Aorta (tissue), 5 donors: ENCODE measurements at regions not wholly inside any gene's neighbourhood (a gene's known extent, or its start where the extent isn't known, plus 50 kb on each side); places are given as distances from the start of the nearest gene placed in this dataset.

ENCODE experiments used
- ATAC-seq: fragments of 200-7000 bp; cut with Tn5 transposase; one replicate; pipeline ENCODE4 v1.9.1; 2022; ENCODE audit warnings: moderate library complexity; ENCODE audit not compliant: low FRiP score
- DNase-seq, 2 donors: peaks; one replicate each; pipeline ENCODE4 v3.0.0-alpha.2; 2020
- H3K27ac ChIP-seq, 2 donors: one replicate each; pipeline ENCODE4 v1.5.1; 2013; ENCODE audit warnings: low read length in 2 of 2, mild to moderate bottlenecking in 2 of 2, moderate library complexity in 2 of 2, control low read depth in 1 of 2, inconsistent platforms in 1 of 2, low read depth in 1 of 2
- H3K27me3 ChIP-seq, 2 donors: one replicate each; pipeline ENCODE4 v1.6.1; 2013; ENCODE audit warnings: control low read depth in 1 of 2, low read length in 1 of 2, mild to moderate bottlenecking in 1 of 2, moderate library complexity in 1 of 2; ENCODE audit not compliant: insufficient read depth in 2 of 2, control insufficient read depth in 1 of 2
- H3K36me3 ChIP-seq, 2 donors: one replicate each; pipeline ENCODE4 v1.6.1; 2013; ENCODE audit warnings: control low read depth in 1 of 2, low read length in 1 of 2, mild to moderate bottlenecking in 1 of 2; ENCODE audit not compliant: insufficient read depth in 2 of 2, control insufficient read depth in 1 of 2
- H3K4me1 ChIP-seq, 2 donors: one replicate each; pipeline ENCODE4 v1.6.1; 2013; ENCODE audit warnings: low read length in 2 of 2, control low read depth in 1 of 2, mild to moderate bottlenecking in 1 of 2, moderate library complexity in 1 of 2; ENCODE audit not compliant: insufficient read depth in 2 of 2, control insufficient read depth in 1 of 2
- H3K4me3 ChIP-seq, 2 donors: one replicate each; pipeline ENCODE4 v1.5.1; 2013; ENCODE audit warnings: low read length in 2 of 2, control low read depth in 1 of 2, mild to moderate bottlenecking in 1 of 2
- H3K9me3 ChIP-seq: one replicate; pipeline ENCODE4 v1.6.1; 2013; ENCODE audit warnings: mild to moderate bottlenecking, low read length; ENCODE audit not compliant: control insufficient read depth
- WGBS, 2 donors: extraction: QIAGEN DNeasy Blood & Tissue Kit; methylation state at CpG; one replicate each; pipeline ENCODE4 v1.1.7; 2013; 5-methylcytosine and 5-hydroxymethylcytosine counted together
- intact Hi-C, 2 donors: fragments of 100-400 bp; cut with DNase I; formaldehyde crosslinking; loops; one replicate each; pipeline versions ENCODE4 v1.14.2 to v1.15.0; 2022
- donor health status: healthy with polysubstance abuse.
- donor health status: Bipolar disorder and iron deficiency.
- donor health status: DM: no; HTN: no; CAD: no.
- donor health status: DM: no; HTN: no; CAD: no.
- donor health status: DM: yes; HTN: yes; CAD: no.

DNA sequence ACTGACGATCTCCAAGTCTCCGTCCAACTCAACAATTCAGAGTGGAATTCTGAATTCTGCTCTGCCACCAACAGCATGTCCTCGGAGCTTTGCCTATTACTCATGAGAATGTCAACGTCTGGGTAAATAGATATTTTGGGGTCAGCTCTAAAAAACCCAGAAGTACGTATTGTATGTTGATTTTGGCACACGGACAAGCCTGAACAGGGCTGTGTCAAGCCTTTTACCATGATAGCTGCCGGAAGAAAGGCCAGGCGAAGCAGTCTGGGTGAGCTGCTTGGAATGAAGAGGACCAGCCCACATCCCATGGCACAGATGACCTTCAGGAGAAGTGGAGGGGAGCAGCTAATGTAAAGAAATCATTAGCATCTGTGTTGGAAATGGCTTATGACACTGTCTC, 88.0 kb upstream of the JAG1 start:
- DNase-seq (peak in 1 of 2 donors; percentile 58), ATAC-seq (peak; percentile 38)
- Histone ChIP-seq H3K27me3 (no peaks in the 10 kb centered on the region), H3K4me1 (peaks cover 3 to 4% of the 10 kb centered on the region in 2 donors), H3K36me3 (no peaks in the 10 kb centered on the region), H3K4me3 (peak overlapping the region in 1 of 2 donors; percentile 15), H3K27ac (peak overlapping the region; percentile 46 to 53), H3K9me3 (no peaks in the 10 kb centered on the region)
- intact Hi-C loops, result loop anchor here in 1 of 2 donors (5.0 kb wide), 1 partner anchor 101 kb away; no protein-coding TSS in a partner anchor
- WGBS, 2 donors, result 4 to 5% methylated on average over 8 of the region's 8 CpGs

DNA sequence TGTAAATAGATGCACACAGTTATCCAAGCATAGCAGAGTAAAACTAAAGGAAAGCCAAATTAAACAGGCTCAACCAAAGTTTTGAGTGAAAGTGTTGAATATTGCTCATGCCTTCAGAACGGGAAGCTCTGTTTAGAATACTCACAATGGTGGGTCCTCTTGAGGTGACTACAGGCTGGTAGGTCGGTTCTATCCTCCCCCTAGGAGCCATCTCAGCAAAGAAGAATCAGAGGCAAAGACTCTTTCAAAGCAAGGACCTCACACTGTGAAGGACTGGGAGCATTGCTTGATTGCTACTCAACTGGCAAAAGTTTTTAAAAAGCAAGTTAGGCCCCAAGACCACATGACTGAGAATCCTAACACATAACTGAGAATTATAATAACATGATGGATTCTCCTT, 88.4 kb upstream of the JAG1 start:
- Histone ChIP-seq H3K36me3 (no peaks in the 10 kb centered on the region), H3K27ac (peak overlapping the region; percentile 46 to 53), H3K9me3 (no peaks in the 10 kb centered on the region), H3K4me3 (no peak overlapping the region), H3K4me1 (peaks cover 3 to 4% of the 10 kb centered on the region in 2 donors), H3K27me3 (no peaks in the 10 kb centered on the region)
- intact Hi-C loops, result loop anchor here in 1 of 2 donors (5.0 kb wide), 1 partner anchor 100 kb away; no protein-coding TSS in a partner anchor
- ATAC-seq (no peak), DNase-seq (no peak)
- 2 to 7% methylated on average over 2 of the region's 2 CpGs for WGBS, 2 donors

DNA sequence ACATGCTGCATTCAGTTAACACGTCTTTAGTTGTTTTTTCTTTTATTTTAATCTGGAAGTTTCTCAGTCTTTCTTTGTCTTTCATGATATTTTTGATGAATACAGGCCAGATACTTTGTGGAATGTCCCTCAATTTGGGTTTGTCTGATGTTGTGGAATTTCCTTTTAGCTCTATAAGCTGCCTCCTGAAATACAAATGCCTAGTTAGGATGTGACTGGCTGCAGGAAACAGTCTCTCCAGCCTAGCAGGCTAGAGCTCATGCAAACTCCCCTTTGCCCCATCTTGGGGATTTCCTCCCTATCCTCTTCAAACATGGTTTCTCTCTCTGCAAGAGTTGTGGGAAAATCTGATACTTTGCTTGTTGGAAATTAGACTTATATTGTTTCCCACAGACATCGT, 89.3 kb upstream of the JAG1 start:
- intact Hi-C loops, result loop anchor here in 1 of 2 donors (5.0 kb wide), 1 partner anchor 99 kb away; no protein-coding TSS in a partner anchor
- no peak overlapping the region for H3K4me3 ChIP-seq
- H3K36me3 ChIP-seq, result no peaks in the 10 kb centered on the region
- H3K27ac ChIP-seq, result no peak overlapping the region
- peaks cover 3 to 4% of the 10 kb centered on the region in 2 donors for H3K4me1 ChIP-seq
- DNase-seq (no peak), ATAC-seq (no peak)
- H3K9me3 ChIP-seq, result no peaks in the 10 kb centered on the region
- WGBS, 2 donors, result 31 to 35% methylated on average over 2 of the region's 2 CpGs
- H3K27me3 ChIP-seq, result no peaks in the 10 kb centered on the region

DNA sequence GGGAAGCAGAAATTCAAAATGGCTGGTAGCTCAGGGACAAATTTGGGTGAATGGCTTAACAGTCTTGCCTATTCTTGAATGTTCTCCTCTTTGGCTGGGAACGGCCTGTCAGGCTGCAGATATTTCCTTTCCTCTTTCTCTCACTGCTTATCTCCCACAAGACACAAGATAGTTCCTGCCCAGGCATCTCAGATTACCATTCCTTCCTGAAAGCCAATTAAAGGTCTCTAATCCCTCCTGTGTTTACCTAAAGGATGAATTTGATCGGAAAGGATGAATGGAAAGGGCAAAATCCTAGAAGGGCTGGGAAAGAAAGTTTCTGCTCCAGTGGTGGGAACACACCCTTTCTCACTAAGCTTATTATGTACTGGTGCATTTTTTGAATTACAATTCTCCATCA, 95.9 kb upstream of the JAG1 start:
- ATAC-seq, result no peak
- Histone ChIP-seq H3K27me3 (no peaks in the 10 kb centered on the region), H3K4me3 (no peak overlapping the region), H3K27ac (no peak overlapping the region), H3K9me3 (no peaks in the 10 kb centered on the region), H3K36me3 (no peaks in the 10 kb centered on the region), H3K4me1 (no peaks in the 10 kb centered on the region)
- 86% methylated on average over 2 of the region's 2 CpGs for WGBS, 2 donors
- DNase-seq, result no peak
- intact Hi-C loops, result no loop called here

DNA sequence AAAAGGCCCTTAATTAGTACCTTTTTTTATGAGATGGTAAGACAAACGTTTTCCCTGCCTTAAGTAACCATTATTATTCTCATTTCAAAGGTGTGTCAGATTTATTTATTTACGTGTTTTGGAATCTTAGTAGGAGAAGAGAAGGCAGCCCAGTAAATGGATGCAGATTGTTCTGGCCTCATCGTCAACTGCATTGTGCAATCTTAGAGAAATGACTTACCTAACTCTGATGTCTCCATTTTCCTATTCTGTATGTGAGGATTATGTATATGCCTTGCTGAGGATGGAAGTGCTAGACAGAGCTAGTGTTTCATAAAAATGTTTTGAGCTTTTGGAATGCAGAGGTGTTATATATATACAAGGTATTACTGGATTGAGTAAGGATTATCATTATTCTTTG, 97.0 kb upstream of the JAG1 start:
- no peaks in the 10 kb centered on the region for H3K9me3 ChIP-seq
- no peak overlapping the region for H3K27ac ChIP-seq
- WGBS, 2 donors, result 92 to 93% methylated on average over 3 of the region's 3 CpGs
- no peak for ATAC-seq
- no peak overlapping the region for H3K4me3 ChIP-seq
- H3K36me3 ChIP-seq, result no peaks in the 10 kb centered on the region
- no peak for DNase-seq
- no peaks in the 10 kb centered on the region for H3K4me1 ChIP-seq
- no peaks in the 10 kb centered on the region for H3K27me3 ChIP-seq
- intact Hi-C loops, result no loop called here

DNA sequence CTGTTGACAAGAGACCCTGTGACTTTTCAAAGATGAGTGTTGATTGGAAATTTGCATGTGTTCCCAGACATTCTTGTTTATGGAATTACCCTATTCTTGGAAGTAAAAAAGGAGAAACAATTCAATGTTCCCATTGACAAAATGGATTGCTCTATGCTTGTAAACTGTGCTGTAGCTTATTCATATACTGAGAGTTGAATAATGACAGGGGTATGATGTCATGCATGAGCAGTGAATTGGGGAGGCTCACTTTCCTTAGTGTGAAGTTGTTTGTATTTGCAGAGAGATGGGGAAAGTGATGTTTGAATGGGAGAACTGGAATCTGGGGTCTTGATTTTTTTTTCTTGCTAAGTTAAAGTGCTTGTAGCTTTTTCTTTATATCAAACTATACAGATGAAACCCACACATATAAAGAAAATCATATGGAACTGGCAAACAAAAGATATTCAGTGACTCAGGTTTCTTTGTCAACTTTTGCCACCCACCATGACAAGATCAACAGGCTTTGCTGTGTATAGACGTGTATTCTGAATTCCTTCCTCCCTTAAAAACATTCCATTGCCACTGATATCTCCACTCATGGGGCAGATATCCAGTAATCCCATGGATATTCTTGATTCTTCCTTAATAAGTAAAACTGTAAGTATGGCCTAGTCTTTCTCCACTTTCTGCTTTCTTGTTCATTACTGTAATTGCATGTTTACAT, 97.8 kb upstream of the JAG1 start:
- H3K27ac ChIP-seq, result no peak overlapping the region
- no peak overlapping the region for H3K4me3 ChIP-seq
- no peaks in the 10 kb centered on the region for H3K36me3 ChIP-seq
- no peaks in the 10 kb centered on the region for H3K9me3 ChIP-seq
- DNase-seq, result no peak
- 26 to 39% methylated on average over 1 of the region's 1 CpG for WGBS, 2 donors
- intact Hi-C loops, result no loop called here
- ATAC-seq, result no peak
- H3K4me1 ChIP-seq, result no peaks in the 10 kb centered on the region
- no peaks in the 10 kb centered on the region for H3K27me3 ChIP-seq

DNA sequence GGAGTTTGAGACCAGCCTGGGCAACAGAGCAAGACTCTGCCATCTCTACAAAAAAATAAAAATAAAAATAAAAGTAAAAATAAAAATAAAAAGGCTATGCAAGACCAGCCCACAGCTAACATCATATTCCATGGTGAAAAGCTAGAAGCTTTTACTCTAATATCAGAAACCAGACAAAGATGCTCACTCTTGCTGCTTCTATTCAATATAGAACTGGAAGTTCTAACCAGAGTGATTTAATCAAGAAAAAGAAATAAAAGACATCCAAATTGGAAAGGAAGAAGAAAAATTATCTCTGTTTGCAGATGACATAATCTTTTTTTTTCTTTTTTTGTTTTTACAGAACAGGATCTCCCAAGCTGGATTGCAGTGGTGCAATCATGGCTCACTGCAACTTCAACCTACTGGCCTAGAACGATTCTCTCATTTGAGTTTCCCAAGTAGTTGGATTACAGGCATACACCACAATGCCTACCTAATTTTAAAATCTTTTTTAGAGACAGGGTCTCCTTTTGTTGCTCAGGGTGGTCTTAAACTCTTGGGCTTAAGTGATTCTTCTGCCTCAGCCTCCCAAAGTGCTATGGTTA, 100.7 kb upstream of the JAG1 start:
- no peaks in the 10 kb centered on the region for H3K27me3 ChIP-seq
- H3K4me1 ChIP-seq, result no peaks in the 10 kb centered on the region
- no peaks in the 10 kb centered on the region for H3K36me3 ChIP-seq
- H3K27ac ChIP-seq, result no peak overlapping the region
- WGBS, 2 donors, result 48 to 71% methylated on average over 1 of the region's 1 CpG
- ATAC-seq (no peak), DNase-seq (no peak)
- no peaks in the 10 kb centered on the region for H3K9me3 ChIP-seq
- H3K4me3 ChIP-seq, result no peak overlapping the region
- intact Hi-C loops, result no loop called here

DNA sequence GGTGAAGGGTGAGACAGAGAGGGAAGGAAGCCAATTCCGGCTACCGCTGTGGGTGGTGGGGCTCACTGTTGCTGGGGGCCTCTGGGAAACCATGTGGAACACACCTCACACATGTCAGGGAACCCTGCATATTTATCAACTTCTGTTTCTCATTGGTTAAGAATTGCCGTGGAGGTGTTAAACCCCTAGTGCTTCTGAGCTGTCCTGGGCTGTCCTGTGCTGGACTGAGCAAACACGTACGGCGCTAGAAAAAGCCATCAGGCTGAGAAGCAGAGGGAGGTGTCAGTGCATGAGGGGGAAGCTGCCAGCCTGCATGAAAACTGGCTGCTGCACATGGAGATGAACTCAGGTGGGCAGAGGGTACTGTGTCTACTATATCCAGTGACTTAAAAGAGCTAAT, 103.9 kb upstream of the JAG1 start:
- ATAC-seq (no peak), DNase-seq (no peak)
- H3K36me3 ChIP-seq, result no peaks in the 10 kb centered on the region
- intact Hi-C loops, result no loop called here
- H3K4me1 ChIP-seq, result no peaks in the 10 kb centered on the region
- no peak overlapping the region for H3K27ac ChIP-seq
- no peak overlapping the region for H3K4me3 ChIP-seq
- no peaks in the 10 kb centered on the region for H3K9me3 ChIP-seq
- no peaks in the 10 kb centered on the region for H3K27me3 ChIP-seq
- WGBS, 2 donors, result 92 to 95% methylated on average over 6 of the region's 6 CpGs

DNA sequence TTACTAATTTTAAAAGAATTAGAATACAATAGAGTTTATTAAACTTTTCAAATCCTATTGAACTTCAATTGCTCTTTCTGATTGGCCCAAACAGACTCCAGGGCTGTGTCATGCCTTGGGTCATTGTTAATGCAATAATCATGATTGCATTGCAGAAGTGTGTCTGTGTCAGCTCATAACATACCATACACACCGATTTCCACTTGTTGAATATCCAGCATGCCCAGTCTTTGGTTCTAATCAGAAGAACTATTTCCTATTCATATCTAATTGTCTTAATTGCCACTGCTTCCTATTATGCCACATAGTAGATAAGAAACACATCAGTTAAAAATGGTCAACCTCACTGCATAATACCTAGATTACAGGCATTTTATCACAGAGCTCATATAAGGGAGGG, 106.1 kb upstream of the JAG1 start:
- DNase-seq (no peak), ATAC-seq (no peak)
- no peaks in the 10 kb centered on the region for H3K4me1 ChIP-seq
- WGBS, 2 donors, result 84 to 89% methylated on average over 1 of the region's 1 CpG
- intact Hi-C loops, result no loop called here
- H3K27me3 ChIP-seq, result no peaks in the 10 kb centered on the region
- H3K9me3 ChIP-seq, result no peaks in the 10 kb centered on the region
- H3K4me3 ChIP-seq, result no peak overlapping the region
- H3K27ac ChIP-seq, result no peak overlapping the region
- no peaks in the 10 kb centered on the region for H3K36me3 ChIP-seq
